SK-N-SH (cell line): ENCODE measurements at regions not wholly inside any gene's neighbourhood (a gene's known extent, or its start where the extent isn't known, plus 50 kb on each side); places are given as distances from the start of the nearest gene placed in this dataset.

Experiments used
- FOXM1 ChIP-seq: IDR thresholded peaks from 2 replicates; pipeline ENCODE4 v1.4.0; 2012; ENCODE audit warnings: low read depth, mild to moderate bottlenecking
- JUND ChIP-seq: IDR thresholded peaks from 2 replicates; pipeline ENCODE4 v1.4.0; 2012
- MAX ChIP-seq: IDR thresholded peaks from 2 replicates; pipeline ENCODE4 v1.4.0; 2012; ENCODE audit warnings: low read depth
- NFIC ChIP-seq: IDR thresholded peaks from 2 replicates; pipeline ENCODE4 v1.4.0; 2012; ENCODE audit warnings: borderline replicate concordance
- REST ChIP-seq: IDR thresholded peaks from 2 replicates; pipeline ENCODE4 v1.6.1; 2012; ENCODE audit warnings: mild to moderate bottlenecking, low read depth, low read length, moderate library complexity
- SMC3 ChIP-seq: IDR thresholded peaks from 2 replicates; pipeline ENCODE4 v1.6.1; 2012; ENCODE audit warnings: low read depth, low read length, improper control_type of control experiment
- USF1 ChIP-seq: IDR thresholded peaks from 2 replicates; pipeline ENCODE4 v1.4.0; 2012; ENCODE audit warnings: low read depth, borderline replicate concordance
- TF ChIP-seq, protein P1 (sequence below): fragments of 200-600 bp; sonication (generic); IDR thresholded peaks from 2 replicates; pipeline ENCODE4 v1.6.1; 2017; ENCODE audit warnings: antibody characterized with exemption, mild to moderate bottlenecking, moderate library complexity

- TF ChIP-seq SMC3 (no peak), JUND (no peak), FOXM1 (no peak), REST (no peak), USF1 (no peak), NFIC (no peak), MAX (no peak)
- TF ChIP-seq, protein P1, sequence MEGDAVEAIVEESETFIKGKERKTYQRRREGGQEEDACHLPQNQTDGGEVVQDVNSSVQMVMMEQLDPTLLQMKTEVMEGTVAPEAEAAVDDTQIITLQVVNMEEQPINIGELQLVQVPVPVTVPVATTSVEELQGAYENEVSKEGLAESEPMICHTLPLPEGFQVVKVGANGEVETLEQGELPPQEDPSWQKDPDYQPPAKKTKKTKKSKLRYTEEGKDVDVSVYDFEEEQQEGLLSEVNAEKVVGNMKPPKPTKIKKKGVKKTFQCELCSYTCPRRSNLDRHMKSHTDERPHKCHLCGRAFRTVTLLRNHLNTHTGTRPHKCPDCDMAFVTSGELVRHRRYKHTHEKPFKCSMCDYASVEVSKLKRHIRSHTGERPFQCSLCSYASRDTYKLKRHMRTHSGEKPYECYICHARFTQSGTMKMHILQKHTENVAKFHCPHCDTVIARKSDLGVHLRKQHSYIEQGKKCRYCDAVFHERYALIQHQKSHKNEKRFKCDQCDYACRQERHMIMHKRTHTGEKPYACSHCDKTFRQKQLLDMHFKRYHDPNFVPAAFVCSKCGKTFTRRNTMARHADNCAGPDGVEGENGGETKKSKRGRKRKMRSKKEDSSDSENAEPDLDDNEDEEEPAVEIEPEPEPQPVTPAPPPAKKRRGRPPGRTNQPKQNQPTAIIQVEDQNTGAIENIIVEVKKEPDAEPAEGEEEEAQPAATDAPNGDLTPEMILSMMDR = no peak
Measured at GRCh38 chr10:76618641-76619040, 1019.0 kb downstream of the KCNMA1 start.
